Fibroblast of mammary gland (primary cell): ENCODE measurements at regions not wholly inside any gene's neighbourhood (a gene's known extent, or its start where the extent isn't known, plus 50 kb on each side); places are given as distances from the start of the nearest gene placed in this dataset.

Experiments used
- DNase-seq: peaks from one replicate; pipeline ENCODE4 v3.0.0-alpha.2; 2010; ENCODE audit warnings: low read depth
- H3K4me3 ChIP-seq: 2 replicates; pipeline ENCODE4 v1.5.1; 2011; ENCODE audit warnings: low read depth, mild to moderate bottlenecking, low read length, moderate library complexity; ENCODE audit not compliant: control insufficient read depth
- TF ChIP-seq, protein P1 (sequence below): conservative IDR thresholded peaks from 2 replicates; pipeline ENCODE4 v1.5.1; 2011; ENCODE audit warnings: low read depth, low read length, inconsistent platforms; ENCODE audit not compliant: control insufficient read depth, insufficient read depth

DNA sequence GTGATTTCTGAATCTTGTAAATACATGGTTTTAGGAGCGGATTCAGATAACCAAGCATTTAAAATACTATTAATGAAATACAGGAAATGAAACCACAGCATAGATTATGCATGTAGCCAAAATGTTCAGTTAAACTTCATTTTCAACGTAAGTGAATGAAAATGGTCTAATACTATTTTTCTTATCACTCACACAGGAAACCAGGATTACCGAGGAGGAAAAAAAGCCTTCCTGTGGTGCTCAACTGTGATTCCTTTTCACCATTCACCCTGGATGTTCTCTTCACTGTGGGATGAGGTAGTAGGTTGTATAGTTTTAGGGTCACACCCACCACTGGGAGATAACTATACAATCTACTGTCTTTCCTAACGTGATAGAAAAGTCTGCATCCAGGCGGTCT is 83.4 kb upstream of the ZNF169 start:
- no peak for DNase-seq
- no peak overlapping the region for H3K4me3 ChIP-seq
- TF ChIP-seq, protein P1, sequence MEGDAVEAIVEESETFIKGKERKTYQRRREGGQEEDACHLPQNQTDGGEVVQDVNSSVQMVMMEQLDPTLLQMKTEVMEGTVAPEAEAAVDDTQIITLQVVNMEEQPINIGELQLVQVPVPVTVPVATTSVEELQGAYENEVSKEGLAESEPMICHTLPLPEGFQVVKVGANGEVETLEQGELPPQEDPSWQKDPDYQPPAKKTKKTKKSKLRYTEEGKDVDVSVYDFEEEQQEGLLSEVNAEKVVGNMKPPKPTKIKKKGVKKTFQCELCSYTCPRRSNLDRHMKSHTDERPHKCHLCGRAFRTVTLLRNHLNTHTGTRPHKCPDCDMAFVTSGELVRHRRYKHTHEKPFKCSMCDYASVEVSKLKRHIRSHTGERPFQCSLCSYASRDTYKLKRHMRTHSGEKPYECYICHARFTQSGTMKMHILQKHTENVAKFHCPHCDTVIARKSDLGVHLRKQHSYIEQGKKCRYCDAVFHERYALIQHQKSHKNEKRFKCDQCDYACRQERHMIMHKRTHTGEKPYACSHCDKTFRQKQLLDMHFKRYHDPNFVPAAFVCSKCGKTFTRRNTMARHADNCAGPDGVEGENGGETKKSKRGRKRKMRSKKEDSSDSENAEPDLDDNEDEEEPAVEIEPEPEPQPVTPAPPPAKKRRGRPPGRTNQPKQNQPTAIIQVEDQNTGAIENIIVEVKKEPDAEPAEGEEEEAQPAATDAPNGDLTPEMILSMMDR: no peak

DNA sequence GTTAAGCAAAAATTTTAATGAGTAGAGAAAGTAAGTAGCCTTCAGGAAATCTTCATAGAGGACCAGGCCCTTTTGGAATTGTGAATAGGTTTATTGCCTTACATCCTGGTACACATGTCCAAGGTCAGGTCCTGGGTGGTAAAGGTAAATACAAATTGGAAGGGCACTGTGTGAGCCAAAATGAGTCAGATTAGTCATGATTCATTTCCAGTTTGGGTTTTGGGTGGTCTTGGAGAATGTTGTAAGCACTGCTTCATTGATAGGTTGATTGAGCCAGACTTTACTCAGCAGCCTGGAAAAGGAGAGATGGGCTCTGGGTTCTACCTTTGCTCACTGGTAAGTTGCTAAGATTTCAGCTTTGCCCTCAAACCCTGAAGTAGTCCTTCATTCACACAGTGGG is 82.5 kb upstream of the ZNF169 start:
- peak; percentile 48 for DNase-seq
- TF ChIP-seq, protein P1: no peak
- H3K4me3 ChIP-seq: no peak overlapping the region

DNA sequence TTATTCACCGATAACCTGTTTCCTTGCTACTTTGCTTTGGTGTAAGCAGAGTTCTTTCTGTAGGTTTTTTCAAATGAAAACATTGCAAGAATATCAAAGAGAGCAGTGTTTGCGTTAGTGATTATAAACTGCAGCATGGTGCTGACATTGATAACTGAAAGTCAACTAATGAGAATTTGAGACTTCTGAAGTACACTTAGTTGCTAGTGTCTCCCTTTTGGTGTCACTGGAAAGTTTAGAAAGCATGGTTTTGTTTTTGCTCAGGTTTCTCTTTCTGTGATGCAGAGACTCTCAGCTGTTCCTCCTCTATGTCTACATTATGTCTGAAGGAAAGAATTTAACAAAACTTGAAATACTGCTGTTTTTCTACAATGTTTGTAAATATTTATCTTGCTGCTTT is 80.2 kb upstream of the ZNF169 start:
- TF ChIP-seq, protein P1: no peak
- no peak overlapping the region for H3K4me3 ChIP-seq
- no peak for DNase-seq

DNA sequence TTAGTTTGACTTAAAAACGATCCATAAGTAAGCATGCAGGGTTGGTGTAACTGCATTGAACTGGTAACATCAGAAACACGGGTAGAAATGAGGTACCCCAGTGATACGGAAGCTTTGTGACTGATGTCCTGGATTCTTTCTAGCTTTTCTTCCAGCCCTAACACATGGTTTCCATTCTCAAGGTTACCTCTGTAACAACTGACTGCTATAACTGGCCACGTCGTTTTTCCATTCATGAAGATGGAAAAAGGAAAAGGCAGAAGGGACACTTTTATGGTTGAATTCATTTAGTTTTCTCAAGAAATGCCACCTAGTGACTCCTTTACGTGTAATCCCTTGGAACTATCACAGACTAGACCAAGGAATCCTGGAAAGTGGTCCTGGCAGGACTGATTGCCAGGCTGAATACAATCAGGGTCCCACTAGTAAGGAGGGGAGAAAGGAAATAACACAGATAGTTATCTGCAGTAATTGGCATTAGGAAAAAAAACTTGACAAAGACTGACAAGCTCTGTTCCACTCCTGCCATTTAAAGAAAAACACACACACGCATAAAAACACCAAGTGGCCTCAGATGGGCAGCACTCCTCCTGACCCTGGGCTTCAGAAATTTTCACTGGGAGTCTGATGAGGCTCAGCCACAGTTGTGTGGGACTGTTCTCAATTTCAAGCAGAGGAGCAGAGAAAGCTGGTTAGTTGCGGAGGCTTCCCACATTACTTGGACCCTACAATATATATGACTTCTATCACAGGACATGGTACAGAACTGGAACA is 77.5 kb upstream of the ZNF169 start:
- TF ChIP-seq, protein P1: no peak
- DNase-seq: no peak
- H3K4me3 ChIP-seq: no peak overlapping the region

DNA sequence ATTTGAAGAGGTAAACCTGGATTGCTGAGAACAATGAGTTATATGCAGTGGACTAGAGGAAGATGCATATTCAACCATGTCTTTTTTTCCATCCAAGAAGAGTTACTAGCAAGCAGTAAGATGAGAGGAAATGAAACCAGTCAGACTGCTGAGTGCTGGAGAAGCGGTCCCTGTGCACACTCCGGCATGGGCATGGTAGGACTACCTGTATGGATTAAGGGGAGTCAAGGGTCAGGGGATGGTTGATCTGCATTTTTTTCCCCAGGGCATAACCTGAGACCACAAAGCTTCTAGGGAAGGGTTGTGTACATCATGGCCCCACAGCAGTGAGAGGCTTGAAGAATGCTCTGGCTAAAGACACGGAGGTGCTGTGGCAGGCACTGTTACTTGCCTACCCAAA is 76.6 kb upstream of the ZNF169 start:
- TF ChIP-seq, protein P1: no peak
- no peak overlapping the region for H3K4me3 ChIP-seq
- DNase-seq: no peak

DNA sequence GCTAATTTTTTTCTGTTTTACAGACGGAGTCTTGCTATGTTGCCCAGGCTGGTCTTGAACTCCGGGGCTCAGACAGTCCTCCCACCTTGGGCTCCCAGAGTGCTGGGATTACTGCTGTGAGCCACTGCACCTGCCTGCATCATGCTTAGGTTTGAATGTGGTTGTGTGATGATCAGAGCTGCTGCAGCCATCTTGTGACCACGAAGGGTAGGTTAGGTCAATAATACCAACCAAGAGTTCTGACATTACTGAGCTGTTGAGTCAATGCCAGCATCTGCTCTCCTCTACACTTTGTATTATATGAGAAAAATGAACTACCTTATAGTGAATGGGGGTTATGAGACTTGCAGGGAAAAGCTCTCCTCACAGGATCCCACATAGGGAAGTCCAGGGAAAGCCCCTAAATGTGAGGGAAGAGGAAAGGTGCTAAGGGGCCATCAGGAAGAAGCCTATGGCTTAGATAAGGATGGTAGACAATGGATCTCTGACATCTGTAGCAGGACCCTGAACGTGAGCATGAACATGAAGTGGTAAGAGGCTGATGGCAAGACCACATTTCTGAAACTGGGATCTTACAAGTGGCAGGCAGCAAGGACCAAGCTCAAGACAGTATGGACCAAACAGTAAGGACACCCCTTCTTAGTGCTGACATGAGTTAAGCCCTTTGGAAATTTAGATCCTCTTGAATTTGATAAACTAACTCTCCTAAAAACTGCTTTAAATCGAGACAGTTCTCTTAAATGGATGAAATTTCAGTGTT is 75.7 kb upstream of the ZNF169 start:
- H3K4me3 ChIP-seq: no peak overlapping the region

More for the DNA sequence above, 75.7 kb upstream of the ZNF169 start:
- no peak for DNase-seq
- TF ChIP-seq, protein P1: no peak
